ENCODE measurements at regions not wholly inside any gene's neighbourhood (a gene's known extent, or its start where the extent isn't known, plus 50 kb on each side); places are given as distances from the start of the nearest gene placed in this dataset.

DNA sequence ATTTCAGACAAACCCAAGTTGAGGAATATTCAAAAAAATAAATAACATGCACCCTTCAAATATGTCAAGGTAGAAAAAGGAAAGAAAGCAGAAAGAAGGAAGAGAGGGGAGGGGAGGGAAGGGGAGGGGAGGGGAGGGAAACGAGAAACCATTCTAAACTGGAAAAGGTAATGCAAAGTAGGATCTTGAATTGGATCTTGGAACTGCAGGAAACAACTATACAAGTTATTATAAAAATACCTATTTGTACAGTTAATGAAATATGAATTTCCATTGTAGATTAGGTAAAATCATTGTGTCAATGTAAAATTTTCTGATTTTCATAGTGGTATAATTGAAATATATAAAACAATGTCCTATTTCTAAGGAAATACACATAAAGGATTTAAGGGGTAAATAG is 668.4 kb downstream of the FAT4 start:
- H3K9ac ChIP-seq (ENCODE audit: low read depth, low read length) = no peak overlapping the region
- no peak overlapping the region for H3K4me3 ChIP-seq (ENCODE audit: low read depth in 1 of 2, low read length in 2 of 2)
- no peaks in the 10 kb centered on the region for H4K20me1 ChIP-seq (ENCODE audit: insufficient read depth, low read length)
- H3K36me3 ChIP-seq (ENCODE audit: insufficient read depth, low read length) = no peaks in the 10 kb centered on the region
- no peak for TF ChIP-seq EZH2 (IDR thresholded peaks at IDR 0.05; ENCODE audit: borderline replicate concordance, low read depth, low read length, severe bottlenecking)
- TF ChIP-seq, protein P1, sequence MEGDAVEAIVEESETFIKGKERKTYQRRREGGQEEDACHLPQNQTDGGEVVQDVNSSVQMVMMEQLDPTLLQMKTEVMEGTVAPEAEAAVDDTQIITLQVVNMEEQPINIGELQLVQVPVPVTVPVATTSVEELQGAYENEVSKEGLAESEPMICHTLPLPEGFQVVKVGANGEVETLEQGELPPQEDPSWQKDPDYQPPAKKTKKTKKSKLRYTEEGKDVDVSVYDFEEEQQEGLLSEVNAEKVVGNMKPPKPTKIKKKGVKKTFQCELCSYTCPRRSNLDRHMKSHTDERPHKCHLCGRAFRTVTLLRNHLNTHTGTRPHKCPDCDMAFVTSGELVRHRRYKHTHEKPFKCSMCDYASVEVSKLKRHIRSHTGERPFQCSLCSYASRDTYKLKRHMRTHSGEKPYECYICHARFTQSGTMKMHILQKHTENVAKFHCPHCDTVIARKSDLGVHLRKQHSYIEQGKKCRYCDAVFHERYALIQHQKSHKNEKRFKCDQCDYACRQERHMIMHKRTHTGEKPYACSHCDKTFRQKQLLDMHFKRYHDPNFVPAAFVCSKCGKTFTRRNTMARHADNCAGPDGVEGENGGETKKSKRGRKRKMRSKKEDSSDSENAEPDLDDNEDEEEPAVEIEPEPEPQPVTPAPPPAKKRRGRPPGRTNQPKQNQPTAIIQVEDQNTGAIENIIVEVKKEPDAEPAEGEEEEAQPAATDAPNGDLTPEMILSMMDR (IDR thresholded peaks at IDR 0.05; ENCODE audit: borderline replicate concordance, extremely low read depth, low read length, poor library complexity, severe bottlenecking) = no peak
- DNase-seq (no peak), ATAC-seq (ENCODE audit: insufficient read depth, low read depth) (no peak)
- no peak overlapping the region for H3K27ac ChIP-seq (ENCODE audit: low read length)
- H2AFZ ChIP-seq (ENCODE audit: low read depth, low read length) = no peak overlapping the region
- H3K27me3 ChIP-seq (ENCODE audit: insufficient read depth, low read length, poor library complexity) = no peaks in the 10 kb centered on the region
- H3K4me2 ChIP-seq (ENCODE audit: insufficient read depth, low read length) = no peak overlapping the region
- H3K79me2 ChIP-seq (ENCODE audit: insufficient read depth, low read length) = no peaks in the 10 kb centered on the region
- no peaks in the 10 kb centered on the region for H3K4me1 ChIP-seq (ENCODE audit: insufficient read depth, low read length)
- no peaks in the 10 kb centered on the region for H3K9me3 ChIP-seq (ENCODE audit: insufficient read depth, low read length, severe bottlenecking)

DNA sequence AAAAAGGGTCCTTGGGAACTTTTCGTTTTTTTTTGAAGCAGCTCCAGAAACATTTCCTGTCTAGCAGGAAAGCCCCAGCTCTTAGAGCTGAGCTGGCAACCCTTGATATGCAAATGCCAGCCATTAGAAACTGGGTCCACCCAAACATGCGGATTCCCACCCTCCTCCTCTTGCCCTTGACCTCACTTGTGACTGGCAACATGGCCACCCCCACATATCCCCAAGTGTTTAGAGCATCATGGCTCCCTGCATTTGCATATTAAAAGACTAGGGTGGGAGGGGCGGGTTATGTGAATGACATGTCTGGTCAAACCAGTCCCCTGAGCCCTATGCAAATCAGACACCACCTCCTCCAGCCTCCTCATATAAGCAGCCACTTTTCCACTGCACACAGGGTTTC is 671.1 kb downstream of the FAT4 start:
- H2AFZ ChIP-seq (ENCODE audit: low read depth, low read length) = no peak overlapping the region
- H3K9me3 ChIP-seq (ENCODE audit: insufficient read depth, low read length, severe bottlenecking) = no peaks in the 10 kb centered on the region
- H3K79me2 ChIP-seq (ENCODE audit: insufficient read depth, low read length) = no peaks in the 10 kb centered on the region
- no peaks in the 10 kb centered on the region for H3K36me3 ChIP-seq (ENCODE audit: insufficient read depth, low read length)
- TF ChIP-seq, protein P1 (IDR thresholded peaks at IDR 0.05; ENCODE audit: borderline replicate concordance, extremely low read depth, low read length, poor library complexity, severe bottlenecking) = no peak
- TF ChIP-seq EZH2 (IDR thresholded peaks at IDR 0.05; ENCODE audit: borderline replicate concordance, low read depth, low read length, severe bottlenecking) = no peak
- H3K4me3 ChIP-seq (ENCODE audit: low read depth in 1 of 2, low read length in 2 of 2) = no peak overlapping the region
- H3K27me3 ChIP-seq (ENCODE audit: insufficient read depth, low read length, poor library complexity) = no peaks in the 10 kb centered on the region
- H3K4me1 ChIP-seq (ENCODE audit: insufficient read depth, low read length) = no peaks in the 10 kb centered on the region
- DNase-seq = no peak
- no peak; the same call in 2 of the 3 replicates for ATAC-seq (ENCODE audit: insufficient read depth, low read depth)
- H3K27ac ChIP-seq (ENCODE audit: low read length) = no peak overlapping the region
- H4K20me1 ChIP-seq (ENCODE audit: insufficient read depth, low read length) = no peaks in the 10 kb centered on the region
- H3K9ac ChIP-seq (ENCODE audit: low read depth, low read length) = no peak overlapping the region
- no peak overlapping the region for H3K4me2 ChIP-seq (ENCODE audit: insufficient read depth, low read length)

DNA sequence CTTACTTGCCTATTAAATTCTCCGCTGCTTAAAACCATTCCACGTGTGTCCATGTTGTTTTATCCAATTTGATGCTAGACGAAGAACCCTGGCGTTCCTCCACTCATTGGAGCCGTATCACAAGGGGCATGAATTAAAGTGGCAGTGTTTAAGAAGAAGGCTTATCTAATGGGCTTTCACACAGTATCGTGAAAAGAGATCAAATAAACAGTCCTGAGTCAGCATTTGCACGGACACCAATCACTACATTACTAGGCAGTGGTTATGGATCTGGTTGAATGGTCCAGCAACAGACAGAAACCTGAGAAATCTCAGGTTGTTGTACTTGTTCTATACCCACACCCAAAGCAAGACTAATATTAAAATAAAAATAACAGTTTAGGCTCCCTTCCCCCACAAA is 671.6 kb downstream of the FAT4 start:
- Histone ChIP-seq H3K9me3 (ENCODE audit: insufficient read depth, low read length, severe bottlenecking) (no peaks in the 10 kb centered on the region), H4K20me1 (ENCODE audit: insufficient read depth, low read length) (no peaks in the 10 kb centered on the region), H3K4me1 (ENCODE audit: insufficient read depth, low read length) (no peaks in the 10 kb centered on the region), H3K36me3 (ENCODE audit: insufficient read depth, low read length) (no peaks in the 10 kb centered on the region), H3K4me2 (ENCODE audit: insufficient read depth, low read length) (no peak overlapping the region), H3K27me3 (ENCODE audit: insufficient read depth, low read length, poor library complexity) (no peaks in the 10 kb centered on the region), H3K27ac (ENCODE audit: low read length) (no peak overlapping the region), H3K4me3 (ENCODE audit: low read depth in 1 of 2, low read length in 2 of 2) (no peak overlapping the region), H3K9ac (ENCODE audit: low read depth, low read length) (no peak overlapping the region), H2AFZ (ENCODE audit: low read depth, low read length) (no peak overlapping the region), H3K79me2 (ENCODE audit: insufficient read depth, low read length) (no peaks in the 10 kb centered on the region)
- TF ChIP-seq, protein P1 (IDR thresholded peaks at IDR 0.05; ENCODE audit: borderline replicate concordance, extremely low read depth, low read length, poor library complexity, severe bottlenecking) = no peak
- no peak for TF ChIP-seq EZH2 (IDR thresholded peaks at IDR 0.05; ENCODE audit: borderline replicate concordance, low read depth, low read length, severe bottlenecking)
- ATAC-seq (ENCODE audit: insufficient read depth, low read depth) (no peak), DNase-seq (no peak)

DNA sequence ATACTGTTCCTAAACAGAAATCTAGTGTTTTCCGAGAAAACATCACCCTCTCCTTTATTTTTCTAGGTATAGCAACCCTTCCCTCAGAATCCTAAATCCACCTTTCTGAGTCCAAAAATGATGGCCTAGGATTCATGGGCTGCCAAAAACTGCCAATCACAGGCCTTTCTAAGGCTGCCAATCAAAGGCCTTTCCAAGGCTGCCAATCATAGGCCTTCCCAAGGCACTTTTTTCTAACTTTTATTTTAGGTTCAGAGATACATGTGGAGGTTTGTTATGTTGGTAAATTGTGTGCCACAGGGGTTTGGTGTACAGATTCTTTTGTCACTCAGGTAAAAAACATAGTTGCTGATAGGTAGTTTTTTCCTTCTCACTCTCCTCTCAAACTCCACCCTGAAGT is 673.7 kb downstream of the FAT4 start:
- DNase-seq (no peak), ATAC-seq (ENCODE audit: insufficient read depth, low read depth) (no peak)
- H2AFZ ChIP-seq (ENCODE audit: low read depth, low read length) = no peak overlapping the region
- no peak for TF ChIP-seq EZH2 (IDR thresholded peaks at IDR 0.05; ENCODE audit: borderline replicate concordance, low read depth, low read length, severe bottlenecking)
- TF ChIP-seq, protein P1 (IDR thresholded peaks at IDR 0.05; ENCODE audit: borderline replicate concordance, extremely low read depth, low read length, poor library complexity, severe bottlenecking) = no peak
- no peaks in the 10 kb centered on the region for H3K27me3 ChIP-seq (ENCODE audit: insufficient read depth, low read length, poor library complexity)
- no peaks in the 10 kb centered on the region for H3K9me3 ChIP-seq (ENCODE audit: insufficient read depth, low read length, severe bottlenecking)
- H3K9ac ChIP-seq (ENCODE audit: low read depth, low read length) = no peak overlapping the region
- H3K27ac ChIP-seq (ENCODE audit: low read length) = no peak overlapping the region
- H3K79me2 ChIP-seq (ENCODE audit: insufficient read depth, low read length) = no peaks in the 10 kb centered on the region
- H3K36me3 ChIP-seq (ENCODE audit: insufficient read depth, low read length) = no peaks in the 10 kb centered on the region
- H3K4me3 ChIP-seq (ENCODE audit: low read depth in 1 of 2, low read length in 2 of 2) = no peak overlapping the region
- H4K20me1 ChIP-seq (ENCODE audit: insufficient read depth, low read length) = no peaks in the 10 kb centered on the region
- H3K4me2 ChIP-seq (ENCODE audit: insufficient read depth, low read length) = no peak overlapping the region
- no peaks in the 10 kb centered on the region for H3K4me1 ChIP-seq (ENCODE audit: insufficient read depth, low read length)
